AG04449 (cell line): ENCODE measurements at regions not wholly inside any gene's neighbourhood (a gene's known extent, or its start where the extent isn't known, plus 50 kb on each side); places are given as distances from the start of the nearest gene placed in this dataset.

Experiments used
- CTCF ChIA-PET: fragments of 350-600 bp; formaldehyde crosslinking; extraction: SDS; loops from one replicate; lab custom pipeline; 2021; ENCODE audit warnings: antibody characterized with exemption; lab: Yijun Ruan, JAX
- POLR2A ChIA-PET: fragments of 400-600, 350-600 bp; formaldehyde crosslinking; extraction: SDS; loops from one replicate; lab custom pipeline; 2020; ENCODE audit warnings: antibody characterized with exemption, inconsistent platforms; lab: Yijun Ruan, JAX
- DNase-seq: peaks from one replicate; pipeline ENCODE4 v3.0.0-alpha.2; 2010; ENCODE audit warnings: low read depth, low spot score
- H3K4me3 ChIP-seq: 2 replicates; pipeline ENCODE4 v1.5.1; 2011; ENCODE audit warnings: low read depth, mild to moderate bottlenecking, control low read depth, low read length
- CTCF ChIP-seq: IDR thresholded peaks from one replicate; pipeline ENCODE4 v1.5.1; 2011; ENCODE audit warnings: mild to moderate bottlenecking, moderate library complexity, low read length, control low read depth, inconsistent platforms; ENCODE audit not compliant: insufficient read depth; ENCODE audit errors: missing control alignments

- ChIA-PET POLR2A (no interaction called here), CTCF (no interaction called here)
- no peak overlapping the region; the same call in 1 of the 2 replicates for H3K4me3 ChIP-seq
- TF ChIP-seq CTCF, result no peak
- no peak for DNase-seq
These were observed 119.7 kb downstream of the PROX1 start for GRCh38 chr1:214107322-214108096.

- no peak for DNase-seq
- ChIA-PET POLR2A (no interaction called here), CTCF (no interaction called here)
- no peak for TF ChIP-seq CTCF
- H3K4me3 ChIP-seq, result no peak overlapping the region
These were observed 120.3 kb downstream of the PROX1 start for GRCh38 chr1:214108097-214108446.

- H3K4me3 ChIP-seq, result no peak overlapping the region
- ChIA-PET POLR2A (no interaction called here), CTCF (no interaction called here)
- no peak for DNase-seq
- no peak for TF ChIP-seq CTCF
These were observed 124.0 kb downstream of the PROX1 start for GRCh38 chr1:214111796-214112195.

GRCh38 chr1:214116258-214116657 lies 128.5 kb downstream of the PROX1 start:
- CTCF ChIA-PET, result no interaction called here
- no peak for DNase-seq
- POLR2A ChIA-PET, result no interaction called here
- TF ChIP-seq CTCF, result no peak
- no peak overlapping the region for H3K4me3 ChIP-seq

GRCh38 chr1:214117780-214118179 lies 130.0 kb downstream of the PROX1 start:
- no peak for DNase-seq
- H3K4me3 ChIP-seq, result no peak overlapping the region
- ChIA-PET POLR2A (no interaction called here), CTCF (no interaction called here)
- no peak for TF ChIP-seq CTCF

- CTCF ChIA-PET, result no interaction called here
- POLR2A ChIA-PET, result no interaction called here
These were observed 132.4 kb downstream of the PROX1 start for GRCh38 chr1:214120191-214120590.

More at GRCh38 chr1:214120191-214120590, 132.4 kb downstream of the PROX1 start:
- no peak overlapping the region for H3K4me3 ChIP-seq
- no peak for DNase-seq
- TF ChIP-seq CTCF, result no peak
